ENCODE measurements at regions not wholly inside any gene's neighbourhood (a gene's known extent, or its start where the extent isn't known, plus 50 kb on each side); places are given as distances from the start of the nearest gene placed in this dataset.

GRCh38 chr5:124071039-124071438 lies 559.1 kb downstream of the CSNK1G3 start:
- TF ChIP-seq CTCF (conservative IDR thresholded peaks at IDR 0.05; ENCODE audit: control insufficient read depth, insufficient read depth, low read depth, low read length), result no peak
- no peak for DNase-seq (ENCODE audit: low read depth)
- no peak overlapping the region for H3K4me3 ChIP-seq (ENCODE audit: control insufficient read depth, low read depth, low read length)

GRCh38 chr5:124065508-124065907 lies 553.5 kb downstream of the CSNK1G3 start:
- H3K4me3 ChIP-seq (ENCODE audit: control insufficient read depth, low read depth, low read length), result no peak overlapping the region
- peak; percentile 4 for DNase-seq (ENCODE audit: low read depth)
- TF ChIP-seq CTCF (conservative IDR thresholded peaks at IDR 0.05; ENCODE audit: control insufficient read depth, insufficient read depth, low read depth, low read length), result peak; percentile 8

GRCh38 chr5:124064956-124065355 lies 553.0 kb downstream of the CSNK1G3 start:
- H3K4me3 ChIP-seq (ENCODE audit: control insufficient read depth, low read depth, low read length), result no peak overlapping the region
- TF ChIP-seq CTCF (conservative IDR thresholded peaks at IDR 0.05; ENCODE audit: control insufficient read depth, insufficient read depth, low read depth, low read length), result no peak
- peak; percentile 38 for DNase-seq (ENCODE audit: low read depth)

GRCh38 chr5:124061663-124062062 lies 549.7 kb downstream of the CSNK1G3 start:
- peak; percentile 81 for DNase-seq (ENCODE audit: low read depth)
- H3K4me3 ChIP-seq (ENCODE audit: control insufficient read depth, low read depth, low read length), result no peak overlapping the region
- no peak for TF ChIP-seq CTCF (conservative IDR thresholded peaks at IDR 0.05; ENCODE audit: control insufficient read depth, insufficient read depth, low read depth, low read length)

GRCh38 chr5:124061068-124061430 lies 549.1 kb downstream of the CSNK1G3 start:
- TF ChIP-seq CTCF (conservative IDR thresholded peaks at IDR 0.05; ENCODE audit: control insufficient read depth, insufficient read depth, low read depth, low read length), result no peak
- no peak overlapping the region for H3K4me3 ChIP-seq (ENCODE audit: control insufficient read depth, low read depth, low read length)
- no peak for DNase-seq (ENCODE audit: low read depth)

- no peak for DNase-seq (ENCODE audit: low read depth)
- H3K4me3 ChIP-seq (ENCODE audit: control insufficient read depth, low read depth, low read length), result no peak overlapping the region
- no peak for TF ChIP-seq CTCF (conservative IDR thresholded peaks at IDR 0.05; ENCODE audit: control insufficient read depth, insufficient read depth, low read depth, low read length)
These were observed 548.6 kb downstream of the CSNK1G3 start for GRCh38 chr5:124060413-124061067.

GRCh38 chr5:124060011-124060410 lies 548.0 kb downstream of the CSNK1G3 start:
- no peak for TF ChIP-seq CTCF (conservative IDR thresholded peaks at IDR 0.05; ENCODE audit: control insufficient read depth, insufficient read depth, low read depth, low read length)
- no peak for DNase-seq (ENCODE audit: low read depth)
- no peak overlapping the region for H3K4me3 ChIP-seq (ENCODE audit: control insufficient read depth, low read depth, low read length)

All from fibroblast of mammary gland (primary cell).